GM23338 (cell line): ENCODE measurements at regions not wholly inside any gene's neighbourhood (a gene's known extent, or its start where the extent isn't known, plus 50 kb on each side); places are given as distances from the start of the nearest gene placed in this dataset.

ENCODE experiments used
- ATAC-seq: fragments of 200-7000 bp; cut with Tn5 transposase; 3 replicates; pipeline ENCODE4 v1.9.1; 2020
- DNase-seq: peaks from one replicate; pipeline ENCODE4 v3.0.0-alpha.2; 2015; ENCODE audit warnings: low spot score
- H2AFZ ChIP-seq: fragments of 200-600 bp; sonication (generic); 2 replicates; pipeline ENCODE4 v1.8.0; 2016; ENCODE audit warnings: antibody characterized with exemption, mild to moderate bottlenecking, moderate library complexity
- H3F3A ChIP-seq: fragments of 200-600 bp; sonication (generic); replicated peaks from 2 replicates; pipeline ENCODE4 v1.8.0; 2017; ENCODE audit warnings: antibody characterized with exemption, mixed run types, low read depth
- H3K27ac ChIP-seq: fragments of 200-600 bp; sonication (generic); 2 replicates; pipeline ENCODE4 v1.6.1; 2016; ENCODE audit warnings: low read depth
- H3K27me3 ChIP-seq: fragments of 200-600 bp; sonication (generic); 2 replicates; pipeline ENCODE4 v1.8.0; 2016; ENCODE audit warnings: mild to moderate bottlenecking, mixed run types, moderate library complexity; ENCODE audit not compliant: insufficient read depth
- H3K36me3 ChIP-seq: fragments of 200-600 bp; sonication (generic); 2 replicates; pipeline ENCODE4 v1.8.0; 2016; ENCODE audit warnings: mild to moderate bottlenecking; ENCODE audit not compliant: insufficient read depth
- H3K4me1 ChIP-seq: fragments of 200-600 bp; sonication (generic); 2 replicates; pipeline ENCODE4 v1.8.0; 2016; ENCODE audit warnings: mild to moderate bottlenecking, moderate library complexity; ENCODE audit not compliant: insufficient read depth
- H3K4me2 ChIP-seq: fragments of 200-600 bp; sonication (generic); 2 replicates; pipeline ENCODE4 v1.7.1; 2017; ENCODE audit warnings: mixed run types
- H3K4me3 ChIP-seq: fragments of 200-600 bp; sonication (generic); 2 replicates; pipeline ENCODE4 v1.6.1; 2016; ENCODE audit warnings: mixed run types
- H3K79me2 ChIP-seq: fragments of 200-600 bp; sonication (generic); replicated peaks from 2 replicates; pipeline ENCODE4 v1.8.0; 2017; ENCODE audit warnings: mild to moderate bottlenecking; ENCODE audit not compliant: insufficient read depth
- H3K9me2 ChIP-seq: fragments of 200-600 bp; sonication (generic); 2 replicates; pipeline ENCODE4 v1.8.0; 2017; ENCODE audit not compliant: insufficient read depth
- H4K20me1 ChIP-seq: fragments of 200-600 bp; sonication (generic); replicated peaks from 2 replicates; pipeline ENCODE4 v1.8.0; 2017; ENCODE audit warnings: mild to moderate bottlenecking; ENCODE audit not compliant: insufficient read depth
- H3K27ac Mint-ChIP-seq: 2 replicates; pipeline ENCODE4 v1.8.0; 2020; ENCODE audit warnings: inconsistent platforms, mild to moderate bottlenecking, moderate library complexity, mixed read lengths
- H3K27me3 Mint-ChIP-seq: 3 replicates; pipeline ENCODE4 v1.8.0; 2022; ENCODE audit warnings: low read depth, mild to moderate bottlenecking, moderate library complexity, mixed read lengths, inconsistent platforms; ENCODE audit not compliant: insufficient read depth, poor library complexity
- H3K36me3 Mint-ChIP-seq: 3 replicates; pipeline ENCODE4 v1.8.0; 2021; ENCODE audit warnings: low read depth, mild to moderate bottlenecking, inconsistent platforms, moderate library complexity, mixed read lengths
- H3K4me1 Mint-ChIP-seq: 3 replicates; pipeline ENCODE4 v1.8.0; 2020; ENCODE audit warnings: mild to moderate bottlenecking, inconsistent platforms, mixed read lengths
- H3K4me3 Mint-ChIP-seq: 3 replicates; pipeline ENCODE4 v1.8.0; 2021; ENCODE audit warnings: moderate library complexity, mild to moderate bottlenecking, inconsistent platforms, mixed read lengths
- H3K9me3 Mint-ChIP-seq: 3 replicates; pipeline ENCODE4 v1.8.0; 2020; ENCODE audit warnings: moderate library complexity, mild to moderate bottlenecking, inconsistent platforms, mixed read lengths
- CREB1 ChIP-seq: fragments of 250-450 bp; sonication (Bioruptor Pico); IDR thresholded peaks from 2 replicates; pipeline ENCODE4 v1.5.0; 2020; ENCODE audit warnings: low read depth, mild to moderate bottlenecking, moderate library complexity
- CTCF ChIP-seq, 2 experiments: fragments of 200-600 bp in 1 of 2; sonication (generic) in 1 of 2; conservative IDR thresholded peaks; 2 replicates each; pipeline versions ENCODE4 v1.5.1 to v1.6.1; 2016 to 2017; ENCODE audit warnings: antibody characterized with exemption in 2 of 2, low read depth in 2 of 2, mild to moderate bottlenecking in 2 of 2, moderate library complexity in 1 of 2
- EZH2 ChIP-seq: fragments of 200-600 bp; sonication (generic); IDR thresholded peaks from one replicate; pipeline ENCODE4 v1.8.0; 2017; ENCODE audit warnings: antibody characterized with exemption, mild to moderate bottlenecking, low read depth; ENCODE audit not compliant: unreplicated experiment
- EZH2phosphoT487 ChIP-seq: fragments of 200-600 bp; sonication (generic); IDR thresholded peaks from one replicate; pipeline ENCODE4 v1.8.1; 2018; ENCODE audit warnings: antibody characterized with exemption; ENCODE audit not compliant: unreplicated experiment
- REST ChIP-seq: IDR thresholded peaks from one replicate; pipeline ENCODE4 v1.6.1; 2018; ENCODE audit warnings: antibody characterized with exemption; ENCODE audit not compliant: unreplicated experiment
- TF ChIP-seq, protein P1 (sequence below): fragments of 250-450 bp; sonication (Bioruptor Pico); IDR thresholded peaks from 2 replicates; pipeline ENCODE4 v1.5.0; 2020; ENCODE audit warnings: mild to moderate bottlenecking, moderate library complexity
- TF ChIP-seq, protein P2 (sequence below): IDR thresholded peaks from 2 replicates; pipeline ENCODE4 v1.6.1; 2016; ENCODE audit warnings: antibody characterized with exemption

GRCh38 chrX:45566456-45566855 lies 365.8 kb upstream of the DIPK2B start (continued):
- TF ChIP-seq, protein P1, sequence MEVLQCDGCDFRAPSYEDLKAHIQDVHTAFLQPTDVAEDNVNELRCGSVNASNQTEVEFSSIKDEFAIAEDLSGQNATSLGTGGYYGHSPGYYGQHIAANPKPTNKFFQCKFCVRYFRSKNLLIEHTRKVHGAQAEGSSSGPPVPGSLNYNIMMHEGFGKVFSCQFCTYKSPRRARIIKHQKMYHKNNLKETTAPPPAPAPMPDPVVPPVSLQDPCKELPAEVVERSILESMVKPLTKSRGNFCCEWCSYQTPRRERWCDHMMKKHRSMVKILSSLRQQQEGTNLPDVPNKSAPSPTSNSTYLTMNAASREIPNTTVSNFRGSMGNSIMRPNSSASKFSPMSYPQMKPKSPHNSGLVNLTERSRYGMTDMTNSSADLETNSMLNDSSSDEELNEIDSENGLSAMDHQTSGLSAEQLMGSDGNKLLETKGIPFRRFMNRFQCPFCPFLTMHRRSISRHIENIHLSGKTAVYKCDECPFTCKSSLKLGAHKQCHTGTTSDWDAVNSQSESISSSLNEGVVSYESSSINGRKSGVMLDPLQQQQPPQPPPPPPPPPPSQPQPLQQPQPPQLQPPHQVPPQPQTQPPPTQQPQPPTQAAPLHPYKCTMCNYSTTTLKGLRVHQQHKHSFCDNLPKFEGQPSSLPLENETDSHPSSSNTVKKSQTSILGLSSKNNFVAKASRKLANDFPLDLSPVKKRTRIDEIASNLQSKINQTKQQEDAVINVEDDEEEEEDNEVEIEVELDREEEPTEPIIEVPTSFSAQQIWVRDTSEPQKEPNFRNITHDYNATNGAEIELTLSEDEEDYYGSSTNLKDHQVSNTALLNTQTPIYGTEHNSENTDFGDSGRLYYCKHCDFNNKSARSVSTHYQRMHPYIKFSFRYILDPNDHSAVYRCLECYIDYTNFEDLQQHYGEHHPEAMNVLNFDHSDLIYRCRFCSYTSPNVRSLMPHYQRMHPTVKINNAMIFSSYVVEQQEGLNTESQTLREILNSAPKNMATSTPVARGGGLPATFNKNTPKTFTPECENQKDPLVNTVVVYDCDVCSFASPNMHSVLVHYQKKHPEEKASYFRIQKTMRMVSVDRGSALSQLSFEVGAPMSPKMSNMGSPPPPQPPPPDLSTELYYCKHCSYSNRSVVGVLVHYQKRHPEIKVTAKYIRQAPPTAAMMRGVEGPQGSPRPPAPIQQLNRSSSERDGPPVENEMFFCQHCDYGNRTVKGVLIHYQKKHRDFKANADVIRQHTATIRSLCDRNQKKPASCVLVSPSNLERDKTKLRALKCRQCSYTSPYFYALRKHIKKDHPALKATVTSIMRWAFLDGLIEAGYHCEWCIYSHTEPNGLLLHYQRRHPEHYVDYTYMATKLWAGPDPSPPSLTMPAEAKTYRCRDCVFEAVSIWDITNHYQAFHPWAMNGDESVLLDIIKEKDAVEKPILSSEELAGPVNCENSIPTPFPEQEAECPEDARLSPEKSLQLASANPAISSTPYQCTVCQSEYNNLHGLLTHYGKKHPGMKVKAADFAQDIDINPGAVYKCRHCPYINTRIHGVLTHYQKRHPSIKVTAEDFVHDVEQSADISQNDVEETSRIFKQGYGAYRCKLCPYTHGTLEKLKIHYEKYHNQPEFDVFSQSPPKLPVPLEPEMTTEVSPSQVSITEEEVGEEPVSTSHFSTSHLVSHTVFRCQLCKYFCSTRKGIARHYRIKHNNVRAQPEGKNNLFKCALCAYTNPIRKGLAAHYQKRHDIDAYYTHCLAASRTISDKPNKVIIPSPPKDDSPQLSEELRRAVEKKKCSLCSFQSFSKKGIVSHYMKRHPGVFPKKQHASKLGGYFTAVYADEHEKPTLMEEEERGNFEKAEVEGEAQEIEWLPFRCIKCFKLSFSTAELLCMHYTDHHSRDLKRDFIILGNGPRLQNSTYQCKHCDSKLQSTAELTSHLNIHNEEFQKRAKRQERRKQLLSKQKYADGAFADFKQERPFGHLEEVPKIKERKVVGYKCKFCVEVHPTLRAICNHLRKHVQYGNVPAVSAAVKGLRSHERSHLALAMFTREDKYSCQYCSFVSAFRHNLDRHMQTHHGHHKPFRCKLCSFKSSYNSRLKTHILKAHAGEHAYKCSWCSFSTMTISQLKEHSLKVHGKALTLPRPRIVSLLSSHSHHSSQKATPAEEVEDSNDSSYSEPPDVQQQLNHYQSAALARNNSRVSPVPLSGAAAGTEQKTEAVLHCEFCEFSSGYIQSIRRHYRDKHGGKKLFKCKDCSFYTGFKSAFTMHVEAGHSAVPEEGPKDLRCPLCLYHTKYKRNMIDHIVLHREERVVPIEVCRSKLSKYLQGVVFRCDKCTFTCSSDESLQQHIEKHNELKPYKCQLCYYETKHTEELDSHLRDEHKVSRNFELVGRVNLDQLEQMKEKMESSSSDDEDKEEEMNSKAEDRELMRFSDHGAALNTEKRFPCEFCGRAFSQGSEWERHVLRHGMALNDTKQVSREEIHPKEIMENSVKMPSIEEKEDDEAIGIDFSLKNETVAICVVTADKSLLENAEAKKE (CRISPR knock-in tag): no peak
- TF ChIP-seq CREB1 (CRISPR knock-in tag): no peak

DNA sequence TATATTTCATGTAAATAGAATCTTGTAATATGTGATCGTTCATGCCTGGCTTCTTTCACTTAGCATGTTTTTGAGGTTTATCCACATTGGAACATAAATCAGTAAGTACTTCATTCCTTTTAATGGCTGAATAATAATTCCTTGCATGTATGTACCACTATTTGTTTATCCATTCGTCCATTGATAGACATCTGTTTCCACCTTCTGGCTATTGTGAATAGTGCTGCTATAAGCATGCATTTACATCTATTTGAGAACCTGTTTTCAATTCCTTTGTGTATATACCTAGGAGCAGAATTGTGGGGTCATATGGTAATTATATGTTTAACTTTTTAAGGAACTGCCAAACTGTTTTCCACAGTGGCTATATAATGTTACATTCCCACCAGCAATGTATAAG lies 356.7 kb upstream of the DIPK2B start:
- DNase-seq (no peak), ATAC-seq (no peak)
- TF ChIP-seq, protein P2, sequence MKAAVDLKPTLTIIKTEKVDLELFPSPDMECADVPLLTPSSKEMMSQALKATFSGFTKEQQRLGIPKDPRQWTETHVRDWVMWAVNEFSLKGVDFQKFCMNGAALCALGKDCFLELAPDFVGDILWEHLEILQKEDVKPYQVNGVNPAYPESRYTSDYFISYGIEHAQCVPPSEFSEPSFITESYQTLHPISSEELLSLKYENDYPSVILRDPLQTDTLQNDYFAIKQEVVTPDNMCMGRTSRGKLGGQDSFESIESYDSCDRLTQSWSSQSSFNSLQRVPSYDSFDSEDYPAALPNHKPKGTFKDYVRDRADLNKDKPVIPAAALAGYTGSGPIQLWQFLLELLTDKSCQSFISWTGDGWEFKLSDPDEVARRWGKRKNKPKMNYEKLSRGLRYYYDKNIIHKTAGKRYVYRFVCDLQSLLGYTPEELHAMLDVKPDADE: no peak
- TF ChIP-seq EZH2phosphoT487 (no peak), CTCF (conservative IDR thresholded peaks at IDR 0.05; ENCODE audit: low read depth in 2 of 2) (no peak), REST (no peak), CREB1 (CRISPR knock-in tag) (no peak), EZH2 (no peak)
- H3K9me2 ChIP-seq: no peaks in the 10 kb centered on the region
- Mint-ChIP-seq H3K27ac (no peak overlapping the region), H3K27me3 (no peaks in the 10 kb centered on the region), H3K4me3 (no peak overlapping the region), H3K9me3 (no peaks in the 10 kb centered on the region; the same call in 2 of the 3 replicates), H3K36me3 (no peaks in the 10 kb centered on the region), H3K4me1 (no peaks in the 10 kb centered on the region)
- H3K27me3 ChIP-seq: no peaks in the 10 kb centered on the region
- no peaks in the 10 kb centered on the region for H3K79me2 ChIP-seq
- no peak overlapping the region for H2AFZ ChIP-seq
- H3K36me3 ChIP-seq: no peaks in the 10 kb centered on the region
- H3K4me2 ChIP-seq: no peak overlapping the region
- no peaks in the 10 kb centered on the region for H3F3A ChIP-seq
- no peak overlapping the region for H3K27ac ChIP-seq
- no peaks in the 10 kb centered on the region for H3K4me1 ChIP-seq
- no peak overlapping the region for H3K4me3 ChIP-seq
- H4K20me1 ChIP-seq: no peaks in the 10 kb centered on the region
